Activated CD8-positive, alpha-beta memory T cell treated with anti-CD3 and anti-CD28 coated beads for 48 hours (primary cell): ENCODE measurements at regions not wholly inside any gene's neighbourhood (a gene's known extent, or its start where the extent isn't known, plus 50 kb on each side); places are given as distances from the start of the nearest gene placed in this dataset.

Source experiments
- DNase-seq, 3 experiments: peaks; one replicate each; pipeline ENCODE4 v3.0.0-alpha.2; 2020; ENCODE audit warnings: low read depth in 2 of 3, low spot score in 2 of 3

- no peak for DNase-seq
These were observed 152.8 kb upstream of the AFDN start for GRCh38 chr6:167673946-167674345.

- no peak for DNase-seq
These were observed 152.2 kb upstream of the AFDN start for GRCh38 chr6:167674486-167674885.

DNA sequence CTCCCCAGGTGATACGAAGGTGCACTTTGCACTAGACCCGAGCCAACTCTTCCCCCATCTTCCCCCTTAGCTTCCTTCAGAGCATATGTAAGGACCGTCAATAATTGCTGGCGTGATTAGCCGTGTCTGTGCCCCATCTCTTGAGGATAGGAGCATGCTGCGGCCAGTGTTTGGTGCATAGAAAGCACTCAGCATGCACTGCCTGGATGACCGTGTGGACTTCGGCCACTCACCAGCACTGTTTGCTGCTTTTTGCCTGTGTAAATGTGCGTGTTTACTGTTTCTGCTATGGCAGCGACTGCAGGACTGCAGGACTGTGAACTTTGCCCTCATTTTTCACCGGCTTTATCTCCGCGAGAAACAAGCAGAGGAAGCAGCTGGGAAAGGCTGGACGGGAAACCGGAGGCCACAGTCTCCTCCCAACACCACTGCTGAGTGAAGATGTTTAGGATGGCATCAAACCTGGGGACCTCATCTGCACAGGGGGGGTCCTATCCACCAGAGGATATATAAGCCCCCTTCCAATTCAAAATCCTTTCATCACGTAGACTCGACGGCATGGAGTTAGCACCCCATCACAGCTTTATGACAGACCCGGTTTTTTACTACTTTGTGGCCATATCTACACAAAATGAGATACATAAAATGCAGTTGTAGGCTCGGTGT lies 150.6 kb upstream of the AFDN start:
- no peak for DNase-seq

- no peak for DNase-seq
These were observed 149.9 kb upstream of the AFDN start for GRCh38 chr6:167676666-167677421.

- no peak for DNase-seq
These were observed 149.3 kb upstream of the AFDN start for GRCh38 chr6:167677422-167677789.

GRCh38 chr6:167678102-167679101 lies 148.3 kb upstream of the AFDN start:
- no peak for DNase-seq

GRCh38 chr6:167679122-167679736 lies 147.5 kb upstream of the AFDN start:
- no peak for DNase-seq

DNA sequence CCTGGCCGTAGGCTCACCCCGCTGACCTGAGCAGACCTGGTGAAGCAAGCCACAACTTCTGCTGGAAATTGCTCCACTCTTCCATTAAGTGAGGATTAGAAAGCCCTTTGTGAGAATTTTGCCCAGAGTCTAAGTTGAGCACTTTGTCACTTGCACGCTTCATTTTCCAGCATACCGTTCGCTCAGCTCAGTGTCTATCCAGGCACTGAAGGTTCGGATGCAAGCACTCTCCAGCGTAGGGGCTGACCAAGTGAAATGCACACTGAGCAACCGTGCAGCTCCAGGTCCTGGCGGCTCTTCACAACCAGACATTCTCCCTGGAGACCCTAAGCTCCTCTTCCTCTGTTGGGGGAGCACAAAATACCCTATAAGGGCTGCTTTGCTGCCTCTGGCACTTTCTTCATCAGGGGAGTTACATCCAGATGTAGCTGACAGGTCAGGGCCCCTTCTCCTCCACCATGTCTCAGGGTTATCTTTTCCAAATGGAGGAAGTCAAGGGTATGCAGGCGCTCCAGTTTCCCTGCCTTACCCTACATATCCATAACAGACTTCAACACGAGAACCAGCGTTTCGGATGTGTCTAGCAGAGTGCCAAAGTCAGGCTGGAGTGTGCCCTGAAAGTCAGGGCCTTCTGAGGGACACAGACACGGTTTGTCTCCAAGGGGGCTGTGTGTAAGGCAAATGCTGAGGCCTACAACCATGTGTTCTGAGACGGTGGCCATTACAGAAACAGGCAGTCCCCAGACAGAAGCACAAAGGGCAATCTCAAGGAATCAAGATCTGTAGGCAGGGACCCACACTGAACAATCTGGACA lies 146.7 kb upstream of the AFDN start:
- DNase-seq: no peak

GRCh38 chr6:167680605-167681149 lies 146.0 kb upstream of the AFDN start:
- no peak for DNase-seq

DNA sequence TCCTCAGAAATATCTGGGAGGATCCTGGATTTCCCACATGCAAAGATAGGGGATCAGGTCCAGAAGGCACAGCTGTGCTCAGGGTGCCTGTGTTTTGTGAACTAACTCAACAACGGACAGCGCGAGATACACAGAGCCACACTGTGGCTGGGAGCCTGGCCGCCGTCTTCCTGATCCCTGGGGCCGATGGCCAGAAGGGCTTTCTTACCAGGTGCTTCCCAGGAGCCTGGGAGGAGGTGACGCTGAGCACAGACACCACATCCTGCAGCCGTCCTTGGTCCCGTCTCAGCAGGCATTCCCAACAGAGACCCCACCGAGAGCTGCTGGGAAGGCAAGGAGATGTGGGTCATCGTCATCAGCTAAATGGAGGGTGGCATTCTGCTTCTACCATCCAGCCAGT lies 144.6 kb upstream of the AFDN start:
- no peak for DNase-seq

GRCh38 chr6:167682546-167683027 lies 144.1 kb upstream of the AFDN start:
- no peak for DNase-seq

DNA sequence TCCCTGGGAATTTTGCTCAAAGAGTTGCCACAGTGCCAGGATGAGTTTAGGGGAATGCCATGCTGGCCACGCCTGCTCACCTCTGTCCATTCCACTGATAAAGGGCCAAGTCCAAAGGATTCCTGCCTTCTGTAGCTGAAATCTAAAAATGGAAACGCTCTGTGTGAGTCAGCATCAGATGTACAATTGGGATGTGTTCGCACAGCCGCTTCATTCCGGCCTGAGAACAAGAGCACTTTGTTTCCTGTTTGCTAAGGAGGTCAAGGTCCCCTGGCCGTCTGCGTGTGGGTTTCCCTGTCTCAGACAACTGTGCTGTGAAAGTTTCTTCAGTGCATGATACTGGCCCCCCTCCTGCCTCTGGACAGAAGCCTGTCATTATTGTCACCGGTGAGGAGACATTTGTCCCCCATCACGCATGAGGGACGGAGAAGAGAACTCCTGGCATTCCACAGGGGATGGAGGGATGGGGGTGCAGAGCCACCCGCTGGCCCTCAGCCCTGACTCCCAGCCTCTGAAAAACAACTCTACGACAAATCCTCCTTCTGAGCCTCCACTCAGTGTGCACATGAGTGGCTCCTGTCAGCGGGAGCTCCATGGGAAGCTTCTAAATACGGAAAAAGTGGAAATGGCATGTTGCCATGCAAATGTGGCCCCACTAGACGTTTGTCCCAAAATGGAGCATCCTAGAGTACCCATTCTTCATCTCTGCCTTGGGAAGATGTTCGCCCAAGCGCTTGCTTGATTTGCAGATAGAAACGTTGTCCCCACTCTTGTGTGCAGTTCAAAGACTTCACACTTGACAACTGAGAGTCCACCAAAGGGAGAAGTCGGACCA lies 143.5 kb upstream of the AFDN start:
- no peak for DNase-seq

DNA sequence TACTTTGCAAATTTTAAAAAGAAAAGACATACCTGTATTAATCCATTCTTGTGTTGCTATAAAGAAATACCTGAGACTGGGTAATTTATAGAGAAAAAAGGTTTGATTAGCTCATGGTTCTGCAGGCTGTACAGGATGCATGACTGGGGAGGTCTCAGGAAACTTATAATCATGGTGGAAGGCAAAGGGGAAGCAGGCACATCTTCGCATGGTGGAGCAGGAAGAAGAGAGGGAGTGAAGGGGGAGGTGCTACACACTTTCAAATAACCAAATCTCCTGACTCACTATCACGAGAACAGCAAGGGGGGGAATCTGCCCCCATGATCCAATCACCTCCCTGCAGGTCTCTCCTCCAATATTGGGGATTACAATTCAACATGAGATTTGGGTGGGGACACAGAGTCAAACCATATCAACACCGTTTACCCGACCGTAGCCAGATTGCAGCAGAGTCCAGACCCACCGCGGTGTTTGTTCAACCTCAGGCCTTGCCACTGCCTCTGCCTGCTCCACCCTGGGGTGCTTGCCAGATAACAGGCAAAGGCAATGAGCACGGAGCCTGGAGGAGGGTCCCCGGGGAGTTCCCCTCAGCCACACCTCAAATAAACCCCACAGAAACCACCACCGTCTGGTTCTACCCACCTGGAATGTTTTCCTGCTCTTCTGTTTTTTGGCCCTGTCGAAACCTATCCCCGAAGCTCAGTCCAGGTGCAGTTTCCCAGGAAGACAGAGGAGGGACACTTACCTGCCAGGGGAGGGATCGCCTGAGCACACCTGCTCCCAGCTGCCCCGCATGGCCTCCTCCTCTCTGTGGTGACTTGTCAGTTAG lies 142.2 kb upstream of the AFDN start:
- DNase-seq: no peak

- no peak for DNase-seq
These were observed 141.1 kb upstream of the AFDN start for GRCh38 chr6:167685654-167686053.

DNA sequence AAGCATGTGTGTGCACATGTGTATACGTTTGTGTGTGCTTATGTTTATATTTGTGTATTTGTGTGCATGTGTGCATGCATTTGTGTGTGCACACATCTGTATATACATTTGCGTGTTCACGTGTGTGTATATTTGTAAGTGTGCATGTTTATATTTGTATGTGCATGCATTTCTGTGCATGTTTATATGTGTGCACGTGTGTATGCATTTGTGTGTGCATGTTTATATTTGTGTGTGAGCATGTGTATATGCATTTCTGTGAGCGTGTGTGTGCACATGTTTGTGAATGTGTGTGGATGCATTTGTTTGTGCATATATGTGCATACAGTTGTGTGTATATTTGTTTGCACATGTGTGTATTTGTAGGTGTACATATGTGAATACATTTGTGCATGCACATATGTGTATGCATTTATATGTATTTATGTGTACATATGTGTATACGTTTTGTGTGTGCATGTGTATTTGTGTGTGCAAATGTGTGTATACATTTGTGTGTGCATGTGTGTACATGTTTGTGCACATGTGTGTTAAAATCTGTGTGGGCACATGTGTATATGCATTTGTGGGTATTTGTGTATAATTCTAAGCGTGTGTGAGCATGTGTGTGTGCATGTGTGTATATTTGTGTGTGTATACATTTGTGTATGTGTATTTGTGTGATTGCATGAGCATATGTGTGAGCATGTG lies 140.4 kb upstream of the AFDN start:
- DNase-seq: no peak

DNA sequence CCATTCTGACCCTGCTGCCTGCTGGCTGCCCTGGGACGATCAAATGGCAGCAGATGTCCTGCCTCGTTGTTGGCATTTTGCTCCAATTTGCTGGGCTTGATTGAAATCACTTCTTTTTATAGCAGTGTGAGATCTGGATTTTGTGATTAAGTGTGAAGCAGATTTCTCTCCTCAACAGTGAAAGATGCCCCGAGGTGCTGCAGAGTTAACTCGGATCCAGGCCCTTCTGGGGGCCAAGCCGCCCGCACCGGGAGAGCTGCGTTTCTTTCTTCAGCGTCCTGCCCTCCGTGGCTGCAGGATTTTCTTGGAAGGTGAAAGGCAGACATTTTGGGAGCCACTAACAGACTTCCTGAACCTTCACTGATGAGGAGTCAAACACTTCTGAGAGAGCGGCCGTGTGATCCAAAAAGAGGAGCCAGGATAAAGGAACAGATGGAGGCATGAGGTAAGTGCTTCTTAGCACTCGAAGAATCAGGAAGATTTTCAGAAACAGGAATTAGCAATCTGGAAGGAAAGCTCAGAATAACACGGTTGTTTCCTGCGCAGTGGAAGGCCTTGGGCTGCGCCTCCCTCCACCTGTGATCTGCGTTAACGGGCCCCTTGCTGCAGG lies 139.5 kb upstream of the AFDN start:
- DNase-seq: no peak

GRCh38 chr6:167688123-167688522 lies 138.6 kb upstream of the AFDN start:
- DNase-seq: no peak
